ENCODE measurements at regions not wholly inside any gene's neighbourhood (a gene's known extent, or its start where the extent isn't known, plus 50 kb on each side); places are given as distances from the start of the nearest gene placed in this dataset.

DNA sequence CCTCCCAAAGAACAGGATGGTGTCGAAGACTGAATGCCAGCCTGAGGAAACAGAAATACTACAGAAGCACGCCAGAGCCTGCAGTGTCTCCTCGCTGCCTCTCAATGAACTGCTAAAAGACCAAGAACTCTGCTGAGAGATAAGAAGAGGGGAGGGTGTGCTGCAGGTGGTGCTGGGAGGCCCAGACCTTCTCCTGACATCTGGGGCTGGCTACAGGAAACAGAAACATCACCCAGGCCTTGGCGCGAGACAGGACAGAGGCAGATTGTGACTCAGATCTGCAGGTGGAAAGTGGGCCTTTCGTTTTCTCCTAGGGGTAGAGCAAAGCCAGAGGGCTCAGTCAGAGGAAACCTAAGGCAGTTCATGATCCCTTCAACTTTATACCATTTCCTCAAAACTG, 250.3 kb upstream of the TCF4 start:
- no peak overlapping the region for H3K4me3 ChIP-seq (ENCODE audit: severe bottlenecking)
- H3K9me3 ChIP-seq (ENCODE audit: severe bottlenecking): no peaks in the 10 kb centered on the region
- no peak overlapping the region for H3K27ac ChIP-seq (ENCODE audit: poor library complexity, severe bottlenecking)
- no peaks in the 10 kb centered on the region for H3K27me3 ChIP-seq (ENCODE audit: insufficient read depth, poor library complexity, severe bottlenecking)
- TF ChIP-seq, protein P1, sequence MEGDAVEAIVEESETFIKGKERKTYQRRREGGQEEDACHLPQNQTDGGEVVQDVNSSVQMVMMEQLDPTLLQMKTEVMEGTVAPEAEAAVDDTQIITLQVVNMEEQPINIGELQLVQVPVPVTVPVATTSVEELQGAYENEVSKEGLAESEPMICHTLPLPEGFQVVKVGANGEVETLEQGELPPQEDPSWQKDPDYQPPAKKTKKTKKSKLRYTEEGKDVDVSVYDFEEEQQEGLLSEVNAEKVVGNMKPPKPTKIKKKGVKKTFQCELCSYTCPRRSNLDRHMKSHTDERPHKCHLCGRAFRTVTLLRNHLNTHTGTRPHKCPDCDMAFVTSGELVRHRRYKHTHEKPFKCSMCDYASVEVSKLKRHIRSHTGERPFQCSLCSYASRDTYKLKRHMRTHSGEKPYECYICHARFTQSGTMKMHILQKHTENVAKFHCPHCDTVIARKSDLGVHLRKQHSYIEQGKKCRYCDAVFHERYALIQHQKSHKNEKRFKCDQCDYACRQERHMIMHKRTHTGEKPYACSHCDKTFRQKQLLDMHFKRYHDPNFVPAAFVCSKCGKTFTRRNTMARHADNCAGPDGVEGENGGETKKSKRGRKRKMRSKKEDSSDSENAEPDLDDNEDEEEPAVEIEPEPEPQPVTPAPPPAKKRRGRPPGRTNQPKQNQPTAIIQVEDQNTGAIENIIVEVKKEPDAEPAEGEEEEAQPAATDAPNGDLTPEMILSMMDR (IDR thresholded peaks at IDR 0.05; ENCODE audit: poor library complexity, severe bottlenecking): no peak
- no peaks in the 10 kb centered on the region for H3K36me3 ChIP-seq (ENCODE audit: low read depth)
- H3K4me1 ChIP-seq (ENCODE audit: insufficient read depth, poor library complexity, severe bottlenecking): peaks cover 6% of the 10 kb centered on the region
- DNase-seq (ENCODE audit: low spot score) (no peak), ATAC-seq (ENCODE audit: low read depth) (no peak)

DNA sequence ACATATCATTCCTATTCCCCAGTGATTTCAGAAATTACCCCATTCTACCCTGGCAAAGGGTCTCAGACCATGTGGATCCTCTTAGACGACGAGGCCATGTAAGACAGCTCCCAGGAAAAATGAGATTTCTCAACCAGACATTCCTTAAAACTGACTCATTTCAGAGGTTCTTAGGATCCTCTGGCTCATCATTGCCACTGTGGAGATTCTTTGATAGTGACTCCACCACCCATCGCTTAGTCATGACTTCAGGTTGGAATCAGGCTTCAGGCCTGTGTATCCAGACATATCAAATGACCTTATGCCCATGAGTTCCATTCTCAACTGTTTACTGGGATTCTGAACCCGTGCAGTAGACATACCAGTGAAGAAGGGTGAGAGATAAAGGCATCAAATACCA, 245.6 kb upstream of the TCF4 start:
- ATAC-seq (ENCODE audit: low read depth): peak; percentile 100
- Histone ChIP-seq H3K27me3 (ENCODE audit: insufficient read depth, poor library complexity, severe bottlenecking) (no peaks in the 10 kb centered on the region), H3K4me3 (ENCODE audit: severe bottlenecking) (no peak overlapping the region), H3K9me3 (ENCODE audit: severe bottlenecking) (no peaks in the 10 kb centered on the region), H3K4me1 (ENCODE audit: insufficient read depth, poor library complexity, severe bottlenecking) (peaks cover 9% of the 10 kb centered on the region), H3K27ac (ENCODE audit: poor library complexity, severe bottlenecking) (peak overlapping the region; percentile 80), H3K36me3 (ENCODE audit: low read depth) (no peaks in the 10 kb centered on the region)
- TF ChIP-seq, protein P1 (IDR thresholded peaks at IDR 0.05; ENCODE audit: poor library complexity, severe bottlenecking): no peak
- DNase-seq (ENCODE audit: low spot score): peak; percentile 68

DNA sequence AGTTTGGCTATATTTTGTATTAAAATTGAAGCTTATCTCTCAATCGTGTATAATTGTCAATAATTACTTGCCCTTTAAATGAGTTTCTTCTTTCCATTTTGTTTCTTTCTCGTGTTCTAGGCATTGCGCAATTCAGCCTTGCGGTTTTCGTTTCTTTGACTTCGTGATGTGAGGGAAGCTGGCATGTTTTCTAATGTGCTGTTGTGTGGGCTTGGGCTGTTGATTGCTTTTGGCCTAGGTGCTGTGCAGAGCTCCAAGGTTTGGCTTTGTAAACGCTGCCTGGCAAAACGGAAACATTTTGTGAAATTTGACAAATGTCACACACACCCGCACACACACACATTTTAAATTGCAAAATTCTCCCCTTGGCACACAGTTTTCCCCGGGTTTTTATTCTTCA, 242.6 kb upstream of the TCF4 start:
- DNase-seq (ENCODE audit: low spot score) (no peak), ATAC-seq (ENCODE audit: low read depth) (no peak)
- Histone ChIP-seq H3K4me3 (ENCODE audit: severe bottlenecking) (no peak overlapping the region), H3K27ac (ENCODE audit: poor library complexity, severe bottlenecking) (no peak overlapping the region), H3K4me1 (ENCODE audit: insufficient read depth, poor library complexity, severe bottlenecking) (peaks cover 9% of the 10 kb centered on the region), H3K36me3 (ENCODE audit: low read depth) (no peaks in the 10 kb centered on the region), H3K9me3 (ENCODE audit: severe bottlenecking) (no peaks in the 10 kb centered on the region), H3K27me3 (ENCODE audit: insufficient read depth, poor library complexity, severe bottlenecking) (no peaks in the 10 kb centered on the region)
- TF ChIP-seq, protein P1 (IDR thresholded peaks at IDR 0.05; ENCODE audit: poor library complexity, severe bottlenecking): no peak

DNA sequence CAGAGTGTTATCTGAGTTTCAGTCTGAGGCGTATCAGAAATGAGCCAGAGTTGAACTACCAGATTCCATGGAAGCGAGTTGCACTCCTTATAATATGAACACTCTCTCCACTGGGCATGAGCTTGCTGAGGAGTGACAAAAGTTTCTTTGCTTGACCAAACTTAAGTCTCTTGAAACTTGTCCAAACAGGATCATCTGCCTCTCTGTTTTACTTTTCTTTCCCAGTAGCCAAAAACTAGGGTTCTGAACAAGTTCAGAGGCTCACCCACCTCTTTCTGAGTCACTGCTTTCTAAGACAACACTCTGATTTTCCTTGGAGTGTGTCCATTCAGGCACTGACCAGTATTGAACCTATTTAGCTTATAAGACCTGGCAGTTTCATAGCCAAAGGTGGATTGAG, 233.2 kb upstream of the TCF4 start:
- peak; percentile 80 for ATAC-seq (ENCODE audit: low read depth)
- Histone ChIP-seq H3K27ac (ENCODE audit: poor library complexity, severe bottlenecking) (peak overlapping the region; percentile 54), H3K4me3 (ENCODE audit: severe bottlenecking) (no peak overlapping the region), H3K4me1 (ENCODE audit: insufficient read depth, poor library complexity, severe bottlenecking) (no peaks in the 10 kb centered on the region), H3K36me3 (ENCODE audit: low read depth) (no peaks in the 10 kb centered on the region), H3K27me3 (ENCODE audit: insufficient read depth, poor library complexity, severe bottlenecking) (no peaks in the 10 kb centered on the region), H3K9me3 (ENCODE audit: severe bottlenecking) (no peaks in the 10 kb centered on the region)
- DNase-seq (ENCODE audit: low spot score): no peak
- TF ChIP-seq, protein P1 (IDR thresholded peaks at IDR 0.05; ENCODE audit: poor library complexity, severe bottlenecking): no peak

DNA sequence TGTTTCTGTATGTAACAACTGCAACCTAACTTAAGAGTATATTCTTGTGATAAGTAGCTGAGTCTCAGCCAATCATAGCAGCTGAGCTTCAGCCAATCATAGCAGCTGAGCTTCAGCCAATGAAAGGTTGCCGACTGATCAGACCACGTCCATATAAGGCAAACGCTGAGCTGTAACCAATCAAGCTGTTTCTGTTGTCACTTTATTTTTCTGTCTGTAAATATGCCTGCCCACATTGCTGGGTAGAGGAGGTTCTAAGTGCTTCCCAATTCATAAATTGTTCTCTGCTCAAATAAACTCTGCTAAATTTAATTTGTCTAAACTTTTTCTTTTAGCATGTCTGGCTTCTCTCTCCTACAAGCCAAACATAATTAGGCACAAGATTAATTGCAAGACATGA, 231.5 kb upstream of the TCF4 start:
- TF ChIP-seq, protein P1 (IDR thresholded peaks at IDR 0.05; ENCODE audit: poor library complexity, severe bottlenecking): no peak
- Histone ChIP-seq H3K27ac (ENCODE audit: poor library complexity, severe bottlenecking) (no peak overlapping the region), H3K9me3 (ENCODE audit: severe bottlenecking) (no peaks in the 10 kb centered on the region)

More for the DNA sequence above, 231.5 kb upstream of the TCF4 start:
- H3K27me3 ChIP-seq (ENCODE audit: insufficient read depth, poor library complexity, severe bottlenecking): no peaks in the 10 kb centered on the region
- ATAC-seq (ENCODE audit: low read depth) (no peak), DNase-seq (ENCODE audit: low spot score) (no peak)
- H3K4me1 ChIP-seq (ENCODE audit: insufficient read depth, poor library complexity, severe bottlenecking): no peaks in the 10 kb centered on the region
- no peak overlapping the region for H3K4me3 ChIP-seq (ENCODE audit: severe bottlenecking)
- H3K36me3 ChIP-seq (ENCODE audit: low read depth): no peaks in the 10 kb centered on the region
